Panc1 (cell line): ENCODE measurements at regions not wholly inside any gene's neighbourhood (a gene's known extent, or its start where the extent isn't known, plus 50 kb on each side); places are given as distances from the start of the nearest gene placed in this dataset.

Experiments used
- ATAC-seq: fragments of 200-7000 bp; cut with Tn5 transposase; 2 replicates; pipeline ENCODE4 v1.9.1; 2020; ENCODE audit warnings: mild to moderate bottlenecking, moderate library complexity
- BruUV-seq: library from RNA; stranded (reverse); fragments of 400-500 nt; replicated peaks from 2 replicates; lab custom pipeline; 2021; lab: Mats Ljungman, UMichigan
- CTCF ChIA-PET: fragments of 300-600 bp; sonication (Branson Sonifier 250); formaldehyde crosslinking; loops from one replicate; lab custom pipeline; 2022; ENCODE audit warnings: antibody characterized with exemption; lab: Charles Lee
- POLR2A ChIA-PET: fragments of 300-600 bp; sonication (Branson Sonifier 250); formaldehyde crosslinking; loops from one replicate; lab custom pipeline; 2022; ENCODE audit warnings: antibody characterized with exemption; lab: Charles Lee
- DNase-seq: peaks from one replicate; pipeline ENCODE4 v3.0.0-alpha.2; 2010; ENCODE audit warnings: low read depth, low spot score
- H3K27ac ChIP-seq: 2 replicates; pipeline ENCODE4 v1.5.1; 2011; ENCODE audit warnings: mild to moderate bottlenecking, low read length, inconsistent platforms
- H3K27me3 ChIP-seq: fragments of 200-500 bp; sonication (Bioruptor generic); 2 replicates; pipeline ENCODE4 v1.6.0; 2014; ENCODE audit warnings: low read length, inconsistent platforms; ENCODE audit not compliant: control insufficient read depth, insufficient read depth
- H3K36me3 ChIP-seq: fragments of 200-500 bp; sonication (Bioruptor generic); 2 replicates; pipeline ENCODE4 v1.5.1; 2014; ENCODE audit warnings: inconsistent platforms, mild to moderate bottlenecking, low read length, moderate library complexity; ENCODE audit not compliant: control insufficient read depth, insufficient read depth
- H3K4me1 ChIP-seq: 2 replicates; pipeline ENCODE4 v1.5.1; 2011; ENCODE audit warnings: inconsistent platforms, mild to moderate bottlenecking, low read length, moderate library complexity; ENCODE audit not compliant: control insufficient read depth, insufficient read depth
- H3K4me3 ChIP-seq, 2 experiments: 2 replicates each; pipeline ENCODE4 v1.5.1; 2011 to 2012; ENCODE audit warnings: low read depth in 2 of 2, low read length in 2 of 2, mild to moderate bottlenecking in 2 of 2, inconsistent platforms in 1 of 2, moderate library complexity in 1 of 2
- H3K9me3 ChIP-seq: fragments of 200-500 bp; sonication (Bioruptor generic); 2 replicates; pipeline ENCODE4 v1.5.1; 2014; ENCODE audit warnings: low read depth, mild to moderate bottlenecking, inconsistent platforms, low read length, moderate library complexity; ENCODE audit not compliant: control insufficient read depth, insufficient read depth
- POLR2AphosphoS5 ChIP-seq: IDR thresholded peaks from 2 replicates; pipeline ENCODE4 v1.6.1; 2012; ENCODE audit warnings: mild to moderate bottlenecking, low read depth, low read length, moderate library complexity
- SIN3A ChIP-seq: IDR thresholded peaks from 2 replicates; pipeline ENCODE4 v1.6.1; 2012; ENCODE audit warnings: low read depth, mild to moderate bottlenecking, low read length, moderate library complexity, borderline replicate concordance; ENCODE audit not compliant: insufficient read depth
- TCF7L2 ChIP-seq: IDR thresholded peaks from 2 replicates; pipeline ENCODE4 v1.6.1; 2011; ENCODE audit warnings: mild to moderate bottlenecking, low read depth, low read length, inconsistent platforms
- in situ Hi-C: cut with HindIII; loops from 2 replicates; pipeline ENCODE4 v1.10.0; 2016; ENCODE audit warnings: low sequenced_read_pairs, low pct_unique_long_range_greater_than_20kb
- intact Hi-C: fragments of 100-400 bp; cut with micrococcal nuclease; formaldehyde crosslinking; loops from one replicate; pipeline ENCODE4 v1.10.0; 2022; ENCODE audit not compliant: unreplicated experiment
- TF ChIP-seq, protein P1 (sequence below): fragments of 450-650 bp; IDR thresholded peaks from 2 replicates; pipeline ENCODE4 v1.5.1; 2017; ENCODE audit warnings: mild to moderate bottlenecking
- TF ChIP-seq, protein P2 (sequence below), 2 experiments: IDR thresholded peaks; 2 replicates each; pipeline ENCODE4 v1.6.1; 2011 to 2012; ENCODE audit warnings: low read depth in 2 of 2, control low read depth in 1 of 2, low read length in 1 of 2, mild to moderate bottlenecking in 1 of 2, moderate library complexity in 1 of 2; ENCODE audit not compliant: insufficient read depth in 1 of 2

DNA sequence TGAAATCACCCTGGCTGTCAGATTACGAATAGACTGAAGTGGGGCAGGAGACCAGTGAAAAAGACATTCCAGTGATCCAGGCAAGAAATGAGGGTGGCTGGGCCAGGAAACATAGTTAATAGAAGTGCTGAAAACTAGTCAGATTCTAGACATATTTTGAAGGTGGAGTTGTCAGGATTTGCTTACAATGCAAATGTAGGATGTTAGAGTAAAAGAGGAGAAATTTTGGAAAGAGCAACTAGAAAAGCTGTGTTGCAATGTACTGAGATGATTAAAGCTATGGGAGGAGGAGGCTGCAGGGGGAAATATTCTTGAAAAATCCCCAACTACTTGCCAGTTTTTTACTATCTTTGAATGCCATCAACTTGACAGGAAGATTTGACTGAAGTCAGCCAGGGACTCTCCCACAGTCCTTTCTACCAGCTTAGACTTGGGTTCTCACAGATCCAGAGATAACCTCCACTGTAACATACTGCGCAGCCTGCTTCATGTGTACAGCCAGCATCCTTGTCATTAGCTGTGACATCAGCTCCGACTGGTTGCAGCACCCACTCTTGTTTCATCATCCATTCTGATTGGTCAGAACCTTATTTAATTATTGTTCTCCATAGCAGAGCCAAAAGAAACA, 109.7 kb downstream of the TSEN15 start:
- ChIA-PET CTCF (no interaction called here), POLR2A (no interaction called here)
- TF ChIP-seq, protein P1, sequence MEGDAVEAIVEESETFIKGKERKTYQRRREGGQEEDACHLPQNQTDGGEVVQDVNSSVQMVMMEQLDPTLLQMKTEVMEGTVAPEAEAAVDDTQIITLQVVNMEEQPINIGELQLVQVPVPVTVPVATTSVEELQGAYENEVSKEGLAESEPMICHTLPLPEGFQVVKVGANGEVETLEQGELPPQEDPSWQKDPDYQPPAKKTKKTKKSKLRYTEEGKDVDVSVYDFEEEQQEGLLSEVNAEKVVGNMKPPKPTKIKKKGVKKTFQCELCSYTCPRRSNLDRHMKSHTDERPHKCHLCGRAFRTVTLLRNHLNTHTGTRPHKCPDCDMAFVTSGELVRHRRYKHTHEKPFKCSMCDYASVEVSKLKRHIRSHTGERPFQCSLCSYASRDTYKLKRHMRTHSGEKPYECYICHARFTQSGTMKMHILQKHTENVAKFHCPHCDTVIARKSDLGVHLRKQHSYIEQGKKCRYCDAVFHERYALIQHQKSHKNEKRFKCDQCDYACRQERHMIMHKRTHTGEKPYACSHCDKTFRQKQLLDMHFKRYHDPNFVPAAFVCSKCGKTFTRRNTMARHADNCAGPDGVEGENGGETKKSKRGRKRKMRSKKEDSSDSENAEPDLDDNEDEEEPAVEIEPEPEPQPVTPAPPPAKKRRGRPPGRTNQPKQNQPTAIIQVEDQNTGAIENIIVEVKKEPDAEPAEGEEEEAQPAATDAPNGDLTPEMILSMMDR, result no peak
- TF ChIP-seq POLR2AphosphoS5 (no peak), SIN3A (no peak), TCF7L2 (no peak)
- TF ChIP-seq, protein P2, sequence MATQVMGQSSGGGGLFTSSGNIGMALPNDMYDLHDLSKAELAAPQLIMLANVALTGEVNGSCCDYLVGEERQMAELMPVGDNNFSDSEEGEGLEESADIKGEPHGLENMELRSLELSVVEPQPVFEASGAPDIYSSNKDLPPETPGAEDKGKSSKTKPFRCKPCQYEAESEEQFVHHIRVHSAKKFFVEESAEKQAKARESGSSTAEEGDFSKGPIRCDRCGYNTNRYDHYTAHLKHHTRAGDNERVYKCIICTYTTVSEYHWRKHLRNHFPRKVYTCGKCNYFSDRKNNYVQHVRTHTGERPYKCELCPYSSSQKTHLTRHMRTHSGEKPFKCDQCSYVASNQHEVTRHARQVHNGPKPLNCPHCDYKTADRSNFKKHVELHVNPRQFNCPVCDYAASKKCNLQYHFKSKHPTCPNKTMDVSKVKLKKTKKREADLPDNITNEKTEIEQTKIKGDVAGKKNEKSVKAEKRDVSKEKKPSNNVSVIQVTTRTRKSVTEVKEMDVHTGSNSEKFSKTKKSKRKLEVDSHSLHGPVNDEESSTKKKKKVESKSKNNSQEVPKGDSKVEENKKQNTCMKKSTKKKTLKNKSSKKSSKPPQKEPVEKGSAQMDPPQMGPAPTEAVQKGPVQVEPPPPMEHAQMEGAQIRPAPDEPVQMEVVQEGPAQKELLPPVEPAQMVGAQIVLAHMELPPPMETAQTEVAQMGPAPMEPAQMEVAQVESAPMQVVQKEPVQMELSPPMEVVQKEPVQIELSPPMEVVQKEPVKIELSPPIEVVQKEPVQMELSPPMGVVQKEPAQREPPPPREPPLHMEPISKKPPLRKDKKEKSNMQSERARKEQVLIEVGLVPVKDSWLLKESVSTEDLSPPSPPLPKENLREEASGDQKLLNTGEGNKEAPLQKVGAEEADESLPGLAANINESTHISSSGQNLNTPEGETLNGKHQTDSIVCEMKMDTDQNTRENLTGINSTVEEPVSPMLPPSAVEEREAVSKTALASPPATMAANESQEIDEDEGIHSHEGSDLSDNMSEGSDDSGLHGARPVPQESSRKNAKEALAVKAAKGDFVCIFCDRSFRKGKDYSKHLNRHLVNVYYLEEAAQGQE (IDR thresholded peaks at IDR 0.05; ENCODE audit: insufficient read depth in 1 of 2, low read depth in 2 of 2, low read length in 1 of 2), result no peak
- ATAC-seq (no peak), DNase-seq (no peak)
- Histone ChIP-seq H3K27me3 (no peaks in the 10 kb centered on the region), H3K4me3 (no peak overlapping the region), H3K27ac (no peak overlapping the region), H3K4me1 (no peaks in the 10 kb centered on the region; the same call in 1 of the 2 replicates), H3K36me3 (no peaks in the 10 kb centered on the region), H3K9me3 (no peaks in the 10 kb centered on the region)
- no TSS peak for BruUV-seq
- in situ Hi-C loops (no loop called here), intact Hi-C loops (no loop called here)

- TF ChIP-seq SIN3A, result no peak
- no peak for TF ChIP-seq POLR2AphosphoS5
- TF ChIP-seq, protein P2 (IDR thresholded peaks at IDR 0.05; ENCODE audit: insufficient read depth in 1 of 2, low read depth in 2 of 2, low read length in 1 of 2), result no peak
- TF ChIP-seq TCF7L2, result no peak
- TF ChIP-seq, protein P1, result no peak
- no peaks in the 10 kb centered on the region for H3K27me3 ChIP-seq
- CTCF ChIA-PET, result no interaction called here
- in situ Hi-C loops (no loop called here), intact Hi-C loops (no loop called here)
- no peaks in the 10 kb centered on the region for H3K4me1 ChIP-seq
- ATAC-seq (no peak), DNase-seq (no peak)
- no peaks in the 10 kb centered on the region for H3K36me3 ChIP-seq
- H3K4me3 ChIP-seq, result no peak overlapping the region
- BruUV-seq, result no TSS peak
- H3K27ac ChIP-seq, result no peak overlapping the region
- POLR2A ChIA-PET, result no interaction called here
- no peaks in the 10 kb centered on the region for H3K9me3 ChIP-seq
Measured at GRCh38 chr1:184162281-184162680, 110.8 kb downstream of the TSEN15 start.
